Activated naive CD4-positive, alpha-beta T cell treated with anti-CD3 and anti-CD28 coated beads for 36 hours (primary cell): ENCODE measurements at regions not wholly inside any gene's neighbourhood (a gene's known extent, or its start where the extent isn't known, plus 50 kb on each side); places are given as distances from the start of the nearest gene placed in this dataset.

Experiments used
- CTCF ChIA-PET: fragments of 350-600 bp; sonication (Branson Sonifier 250); formaldehyde crosslinking; loops from one replicate; lab custom pipeline; 2021; ENCODE audit warnings: antibody characterized with exemption; lab: Charles Lee
- DNase-seq: peaks from one replicate; pipeline ENCODE4 v3.0.0-alpha.2; 2020
- H3K27ac Mint-ChIP-seq: one replicate; pipeline ENCODE4 v1.8.0; 2021; ENCODE audit warnings: mild to moderate bottlenecking, mixed read lengths
- H3K27me3 Mint-ChIP-seq: one replicate; pipeline ENCODE4 v1.8.0; 2021; ENCODE audit warnings: low read depth, mixed read lengths
- H3K36me3 Mint-ChIP-seq: one replicate; pipeline ENCODE4 v1.8.0; 2021; ENCODE audit warnings: low read depth, mixed read lengths
- H3K4me1 Mint-ChIP-seq: one replicate; pipeline ENCODE4 v1.8.0; 2021; ENCODE audit warnings: low read depth, mixed read lengths
- H3K4me3 Mint-ChIP-seq: one replicate; pipeline ENCODE4 v1.8.0; 2021; ENCODE audit warnings: mild to moderate bottlenecking, moderate library complexity, mixed read lengths
- H3K9me3 Mint-ChIP-seq: one replicate; pipeline ENCODE4 v1.8.0; 2021; ENCODE audit warnings: mixed read lengths
- intact Hi-C: fragments of 100-400 bp; cut with micrococcal nuclease; formaldehyde crosslinking; loops from one replicate; pipeline ENCODE4 v1.15.1; 2023

DNA sequence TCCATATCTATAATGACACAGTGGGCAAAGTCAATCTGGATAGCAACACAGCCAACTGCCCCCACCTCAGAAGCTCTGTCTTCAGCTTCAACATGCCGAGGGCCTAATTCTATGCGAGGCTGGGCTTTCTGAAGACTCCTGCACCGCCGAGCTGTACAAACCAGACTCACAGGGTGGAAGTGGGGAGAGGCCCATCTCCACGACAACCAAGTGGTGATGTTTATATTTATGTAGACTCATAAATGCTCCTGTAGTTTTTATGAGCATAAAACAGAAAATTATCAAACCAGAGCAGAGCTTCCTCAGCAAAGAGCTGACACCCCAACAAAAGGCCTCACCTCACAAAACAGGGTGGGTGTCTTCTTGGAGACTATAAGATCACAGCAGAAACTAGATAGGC, 77.0 kb upstream of the LGALSL start:
- CTCF ChIA-PET = interaction anchor here (1.0 kb wide), 1 partner anchor 46 kb away, joined by 4 read pairs; no protein-coding TSS in a partner anchor
- no peak overlapping the region for H3K27ac Mint-ChIP-seq
- no peaks in the 10 kb centered on the region for H3K36me3 Mint-ChIP-seq
- H3K4me1 Mint-ChIP-seq = no peaks in the 10 kb centered on the region
- H3K9me3 Mint-ChIP-seq = no peaks in the 10 kb centered on the region
- no peak for DNase-seq
- intact Hi-C loops = no loop called here
- H3K4me3 Mint-ChIP-seq = no peak overlapping the region
- no peaks in the 10 kb centered on the region for H3K27me3 Mint-ChIP-seq

DNA sequence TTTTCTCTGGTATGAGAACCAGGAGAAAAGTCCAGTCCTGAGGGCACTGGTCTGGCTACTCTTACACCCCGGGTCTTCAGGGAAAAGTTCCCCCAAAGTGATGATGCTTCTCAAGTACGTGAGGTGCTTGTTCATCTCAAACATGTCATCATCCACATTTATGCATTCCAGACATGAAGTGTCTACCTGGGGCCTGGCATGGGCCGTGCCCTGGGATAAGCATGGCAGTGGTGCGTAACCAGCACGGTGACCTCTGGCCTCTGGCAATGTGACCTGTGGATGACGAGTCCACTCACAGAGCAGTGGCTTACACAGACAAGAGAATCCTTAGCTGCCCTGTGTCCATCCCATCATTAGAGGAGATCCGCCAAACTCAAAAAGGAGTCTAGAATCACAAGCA, 74.8 kb upstream of the LGALSL start:
- Mint-ChIP-seq H3K27me3 (no peaks in the 10 kb centered on the region), H3K27ac (no peak overlapping the region), H3K36me3 (no peaks in the 10 kb centered on the region), H3K4me3 (no peak overlapping the region), H3K9me3 (no peaks in the 10 kb centered on the region), H3K4me1 (no peaks in the 10 kb centered on the region)
- CTCF ChIA-PET = no interaction called here
- DNase-seq = no peak
- intact Hi-C loops = no loop called here

DNA sequence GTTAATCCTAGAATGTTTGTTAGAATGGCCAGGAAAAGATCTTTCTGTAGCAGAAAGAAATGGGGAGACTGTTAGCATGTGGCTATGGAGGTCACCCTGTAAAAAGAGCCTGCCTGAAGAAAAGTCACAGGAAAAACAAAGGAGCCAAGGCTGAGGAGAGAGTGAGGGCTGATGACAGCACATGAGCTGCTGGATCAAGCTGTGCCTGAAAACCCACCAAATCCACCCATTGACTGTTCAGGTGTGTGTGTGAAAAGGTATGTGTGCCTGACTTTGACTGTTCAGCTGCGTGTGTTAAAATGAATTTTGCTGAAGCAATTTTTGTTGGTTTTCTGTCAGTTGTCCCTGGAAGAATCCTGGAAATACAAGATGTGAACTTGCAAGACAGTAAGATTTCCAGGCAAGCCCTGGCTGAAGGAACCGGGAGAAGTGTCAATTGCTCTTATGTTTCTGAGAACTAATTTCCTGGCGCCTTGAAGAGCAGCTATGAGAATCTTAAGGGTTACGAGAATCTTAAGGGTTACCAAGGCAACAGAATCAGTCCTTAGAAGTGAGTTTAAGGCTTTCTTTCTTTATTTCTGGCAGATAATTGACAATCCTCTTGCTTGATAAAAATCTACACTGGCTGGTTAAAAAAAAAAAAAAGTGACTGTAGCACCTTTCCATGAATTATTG, 73.0 kb upstream of the LGALSL start:
- Mint-ChIP-seq H3K36me3 (no peaks in the 10 kb centered on the region), H3K4me1 (no peaks in the 10 kb centered on the region), H3K27me3 (no peaks in the 10 kb centered on the region), H3K9me3 (no peaks in the 10 kb centered on the region), H3K4me3 (no peak overlapping the region), H3K27ac (no peak overlapping the region)
- CTCF ChIA-PET = no interaction called here
- no peak for DNase-seq
- intact Hi-C loops = no loop called here

DNA sequence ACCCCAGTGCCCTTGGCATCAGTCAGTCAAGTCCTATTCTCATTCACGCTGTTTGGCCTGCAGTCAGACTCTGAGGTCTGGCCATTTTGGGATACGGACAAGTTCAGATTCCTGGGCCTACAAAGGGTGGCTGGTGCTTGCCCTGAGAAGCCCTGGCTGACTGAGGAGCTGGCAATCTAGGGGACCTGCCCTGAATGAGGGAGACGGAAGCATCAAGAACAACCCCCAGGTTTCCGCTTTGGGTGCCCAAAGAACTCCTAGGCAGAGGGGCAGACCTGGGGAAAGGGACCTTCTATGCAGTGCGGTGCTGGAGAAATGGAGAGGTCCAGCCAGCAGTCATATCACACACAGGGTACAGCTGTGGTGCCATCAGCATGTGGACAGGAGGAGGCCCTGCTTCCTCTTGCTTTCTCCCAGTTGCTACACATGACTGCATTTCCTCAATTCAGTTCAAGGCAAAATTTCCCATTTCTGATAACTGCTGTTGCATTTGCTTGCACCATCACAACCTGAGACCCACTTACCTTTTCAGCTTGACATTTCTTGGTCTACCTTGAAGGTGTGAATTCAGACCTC, 70.9 kb upstream of the LGALSL start:
- Mint-ChIP-seq H3K36me3 (no peaks in the 10 kb centered on the region), H3K4me1 (no peaks in the 10 kb centered on the region), H3K27me3 (no peaks in the 10 kb centered on the region), H3K27ac (no peak overlapping the region), H3K4me3 (no peak overlapping the region), H3K9me3 (no peaks in the 10 kb centered on the region)
- intact Hi-C loops = no loop called here
- CTCF ChIA-PET = no interaction called here
- no peak for DNase-seq

DNA sequence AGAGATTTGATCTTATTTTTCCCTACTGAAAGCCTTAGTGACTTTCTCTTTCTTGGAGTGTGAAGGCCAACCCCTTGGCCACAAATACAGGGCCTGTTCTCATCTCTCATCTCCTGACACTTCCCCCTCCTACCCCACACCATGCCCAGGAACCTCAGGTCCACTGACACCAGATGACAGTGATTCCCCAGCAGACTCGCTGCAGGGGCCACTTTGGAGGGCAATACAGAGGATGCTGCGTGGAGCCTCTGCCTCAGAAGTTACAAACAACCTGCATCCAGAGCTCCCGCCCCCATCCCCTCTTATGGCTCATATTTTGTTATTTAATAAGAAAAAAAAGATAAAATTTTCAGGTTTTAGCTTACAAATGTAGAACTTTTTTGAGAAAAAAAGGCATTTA, 70.1 kb upstream of the LGALSL start:
- Mint-ChIP-seq H3K9me3 (no peaks in the 10 kb centered on the region), H3K27me3 (no peaks in the 10 kb centered on the region), H3K27ac (no peak overlapping the region), H3K4me1 (no peaks in the 10 kb centered on the region), H3K36me3 (no peaks in the 10 kb centered on the region), H3K4me3 (no peak overlapping the region)
- DNase-seq = no peak
- CTCF ChIA-PET = no interaction called here
- intact Hi-C loops = no loop called here

DNA sequence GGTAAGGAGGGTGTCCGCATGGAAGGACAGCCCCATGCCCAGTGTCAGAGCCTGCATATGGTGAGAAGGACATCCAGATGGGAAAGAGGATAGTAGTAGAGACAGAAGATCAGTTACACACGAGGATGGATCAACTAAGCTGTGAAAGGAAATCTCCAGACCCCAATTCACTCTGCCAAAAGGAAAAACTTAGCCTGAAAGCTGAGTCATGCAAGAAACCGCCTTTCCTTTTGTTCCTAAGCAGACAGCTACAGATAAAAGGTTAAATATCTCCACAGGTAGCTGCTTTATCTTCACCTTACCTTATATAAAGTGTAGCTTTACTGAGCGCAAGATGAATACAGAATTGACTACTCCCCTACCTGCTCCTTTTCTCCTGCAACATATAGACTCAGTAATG, 67.3 kb upstream of the LGALSL start:
- no peak for DNase-seq
- CTCF ChIA-PET = no interaction called here
- intact Hi-C loops = no loop called here
- Mint-ChIP-seq H3K36me3 (no peaks in the 10 kb centered on the region), H3K27me3 (no peaks in the 10 kb centered on the region), H3K9me3 (peaks cover 6% of the 10 kb centered on the region), H3K4me1 (no peaks in the 10 kb centered on the region), H3K27ac (no peak overlapping the region), H3K4me3 (no peak overlapping the region)

DNA sequence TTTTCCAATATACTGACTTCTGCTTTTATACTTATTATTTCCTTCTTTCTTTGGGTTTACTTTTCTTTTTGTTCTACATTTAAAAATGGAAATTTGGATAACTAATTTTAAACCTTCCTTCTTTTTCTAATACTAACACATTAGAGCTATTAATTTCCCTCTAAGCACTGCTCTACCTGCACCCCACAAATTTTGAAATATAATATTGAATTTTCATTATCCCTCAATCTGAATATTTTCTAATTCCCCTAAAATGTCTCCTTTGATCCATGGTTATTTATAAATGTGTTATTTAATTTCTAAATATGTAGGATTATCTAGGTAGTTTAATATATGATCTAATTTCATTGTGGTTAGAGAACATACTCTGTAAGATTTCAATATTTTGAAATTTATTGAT, 63.4 kb upstream of the LGALSL start:
- CTCF ChIA-PET = interaction anchor here (0.7 kb wide), 1 partner anchor 15 kb away, joined by 3 read pairs; no protein-coding TSS in a partner anchor
- Mint-ChIP-seq H3K4me1 (no peaks in the 10 kb centered on the region), H3K36me3 (no peaks in the 10 kb centered on the region), H3K27me3 (no peaks in the 10 kb centered on the region), H3K27ac (no peak overlapping the region), H3K4me3 (no peak overlapping the region), H3K9me3 (peaks cover 6% of the 10 kb centered on the region)
- intact Hi-C loops = no loop called here
- DNase-seq = no peak

DNA sequence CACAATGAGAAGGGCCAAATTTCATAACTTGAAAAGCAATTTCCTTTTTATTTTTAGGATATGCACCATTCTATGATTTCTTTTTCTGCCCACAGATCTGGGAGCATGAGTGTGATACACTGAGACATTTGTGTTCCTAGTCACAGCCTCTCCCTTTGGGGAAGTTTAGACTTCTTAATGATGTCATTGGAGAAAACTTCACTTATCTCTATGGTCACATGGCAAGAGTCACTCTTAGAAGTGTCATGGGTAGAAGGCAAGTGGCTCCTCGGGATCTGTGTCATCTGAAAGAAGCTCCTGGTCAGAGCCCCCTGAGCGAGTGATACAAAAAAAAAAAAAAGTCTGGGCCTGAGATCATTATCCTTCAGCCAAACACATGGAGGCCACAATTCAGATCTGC, 62.5 kb upstream of the LGALSL start:
- H3K4me1 Mint-ChIP-seq = no peaks in the 10 kb centered on the region
- no peaks in the 10 kb centered on the region for H3K36me3 Mint-ChIP-seq
- H3K27ac Mint-ChIP-seq = no peak overlapping the region
- CTCF ChIA-PET = interaction anchor here (0.9 to 1.2 kb wide), 2 partner anchors 61 to 96 kb away, joined by 3 to 4 read pairs; no protein-coding TSS in a partner anchor
- intact Hi-C loops = no loop called here
- DNase-seq = no peak
- H3K9me3 Mint-ChIP-seq = peaks cover 6% of the 10 kb centered on the region
- H3K4me3 Mint-ChIP-seq = no peak overlapping the region
- no peaks in the 10 kb centered on the region for H3K27me3 Mint-ChIP-seq

DNA sequence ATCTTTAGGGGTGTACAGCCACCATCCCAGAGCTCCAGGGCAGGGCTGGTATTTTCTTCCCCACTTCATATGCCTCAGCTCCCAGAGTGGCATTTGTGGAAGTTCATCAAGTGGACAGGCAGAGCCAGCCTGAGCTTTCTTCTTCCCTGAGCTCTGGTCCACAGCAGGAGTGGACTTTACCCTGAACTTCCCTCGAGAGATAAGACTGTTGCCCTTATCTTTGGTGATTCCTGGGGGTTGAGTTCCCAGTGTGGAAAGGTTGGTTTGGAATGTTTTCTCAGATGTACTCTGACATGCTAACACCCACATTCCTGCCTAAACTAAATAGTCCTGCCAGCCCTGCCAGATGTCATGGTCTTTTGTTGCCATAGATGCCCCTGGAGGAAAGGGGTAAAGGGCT, 62.0 kb upstream of the LGALSL start:
- CTCF ChIA-PET = interaction anchor here (0.9 to 1.2 kb wide), 2 partner anchors 61 to 96 kb away, joined by 3 to 4 read pairs; no protein-coding TSS in a partner anchor
- Mint-ChIP-seq H3K36me3 (no peaks in the 10 kb centered on the region), H3K27ac (no peak overlapping the region), H3K4me1 (no peaks in the 10 kb centered on the region), H3K9me3 (peaks cover 6% of the 10 kb centered on the region), H3K4me3 (no peak overlapping the region), H3K27me3 (no peaks in the 10 kb centered on the region)
- DNase-seq = no peak
- intact Hi-C loops = no loop called here

DNA sequence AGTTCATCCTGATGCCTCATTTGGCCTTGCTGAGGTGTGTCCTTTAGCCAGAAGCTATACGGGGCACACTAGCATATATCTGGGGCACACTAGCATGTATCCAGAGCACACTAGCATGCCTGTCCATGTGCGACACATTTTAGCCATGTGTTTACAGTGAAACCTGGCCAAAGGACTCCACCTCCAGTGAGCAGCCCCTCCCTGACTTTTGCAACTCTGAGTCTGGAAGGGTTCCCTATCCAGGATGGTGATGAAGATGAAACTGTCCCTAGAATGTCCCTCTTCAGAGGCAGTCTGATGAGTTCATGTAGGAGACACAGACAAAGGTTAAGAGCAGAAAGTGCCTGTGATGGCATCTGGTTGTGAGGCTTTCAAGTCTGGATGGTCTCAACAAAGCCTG, 61.4 kb upstream of the LGALSL start:
- Mint-ChIP-seq H3K27me3 (no peaks in the 10 kb centered on the region), H3K4me3 (no peak overlapping the region), H3K9me3 (peaks cover 6% of the 10 kb centered on the region), H3K27ac (no peak overlapping the region), H3K4me1 (no peaks in the 10 kb centered on the region), H3K36me3 (no peaks in the 10 kb centered on the region)
- CTCF ChIA-PET = interaction anchor here (1.2 kb wide), 1 partner anchor 95 kb away, joined by 4 read pairs; no protein-coding TSS in a partner anchor
- intact Hi-C loops = no loop called here
- DNase-seq = no peak

DNA sequence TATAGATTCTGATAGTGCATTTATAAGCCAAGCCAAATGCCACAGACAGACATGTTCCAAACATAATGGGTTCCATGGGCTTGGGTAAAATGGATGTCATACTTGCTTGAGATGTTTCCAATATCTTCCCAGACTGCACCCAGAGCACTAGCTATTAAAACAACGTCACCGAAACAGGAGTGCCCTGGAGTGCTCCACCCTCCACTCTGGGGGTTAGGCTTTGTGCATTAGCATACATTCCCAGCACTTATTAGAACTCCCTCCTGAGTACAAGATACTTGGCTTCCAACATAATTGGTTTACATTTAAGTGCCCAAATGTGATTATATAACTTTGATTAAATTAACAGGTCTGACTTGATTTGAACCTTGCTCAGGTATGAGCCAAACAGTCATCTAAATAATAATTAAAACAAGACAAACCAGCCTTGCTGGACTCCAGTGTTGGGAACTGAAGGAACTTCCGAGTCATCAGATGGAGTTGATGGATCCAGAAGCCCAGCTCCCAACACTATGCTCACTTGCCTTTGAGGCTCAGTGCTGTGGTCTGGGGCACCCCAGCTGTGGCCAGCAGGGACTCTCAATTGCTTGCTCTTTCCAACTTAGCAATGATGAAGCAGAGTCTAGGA, 60.5 kb upstream of the LGALSL start:
- intact Hi-C loops = no loop called here
- Mint-ChIP-seq H3K4me1 (no peaks in the 10 kb centered on the region), H3K36me3 (no peaks in the 10 kb centered on the region), H3K4me3 (no peak overlapping the region), H3K27ac (no peak overlapping the region), H3K9me3 (peaks cover 6% of the 10 kb centered on the region), H3K27me3 (no peaks in the 10 kb centered on the region)
- DNase-seq = no peak
- CTCF ChIA-PET = no interaction called here

DNA sequence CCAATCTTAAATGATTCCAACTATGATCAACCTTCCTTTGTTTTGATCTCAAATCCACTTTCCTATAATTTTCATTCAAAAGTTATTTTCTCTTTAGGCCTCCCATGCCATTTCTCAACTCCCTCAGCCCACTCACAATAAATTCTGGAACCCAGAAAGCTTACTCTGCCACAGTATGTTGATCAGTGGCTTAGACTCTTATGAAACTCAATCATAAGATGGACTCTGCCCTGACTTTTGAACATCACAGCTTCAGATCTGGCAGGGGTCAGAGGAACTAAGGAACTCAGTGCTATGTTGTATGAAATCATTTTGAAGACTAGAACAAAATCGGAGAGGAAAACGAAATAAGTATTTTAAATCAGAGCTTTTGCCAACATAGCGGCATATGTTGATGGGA, 59.8 kb upstream of the LGALSL start:
- no peak overlapping the region for H3K4me3 Mint-ChIP-seq
- H3K36me3 Mint-ChIP-seq = no peaks in the 10 kb centered on the region
- H3K27me3 Mint-ChIP-seq = no peaks in the 10 kb centered on the region
- CTCF ChIA-PET = no interaction called here
- DNase-seq = no peak
- intact Hi-C loops = no loop called here
- peaks cover 6% of the 10 kb centered on the region for H3K9me3 Mint-ChIP-seq
- no peaks in the 10 kb centered on the region for H3K4me1 Mint-ChIP-seq
- H3K27ac Mint-ChIP-seq = no peak overlapping the region

DNA sequence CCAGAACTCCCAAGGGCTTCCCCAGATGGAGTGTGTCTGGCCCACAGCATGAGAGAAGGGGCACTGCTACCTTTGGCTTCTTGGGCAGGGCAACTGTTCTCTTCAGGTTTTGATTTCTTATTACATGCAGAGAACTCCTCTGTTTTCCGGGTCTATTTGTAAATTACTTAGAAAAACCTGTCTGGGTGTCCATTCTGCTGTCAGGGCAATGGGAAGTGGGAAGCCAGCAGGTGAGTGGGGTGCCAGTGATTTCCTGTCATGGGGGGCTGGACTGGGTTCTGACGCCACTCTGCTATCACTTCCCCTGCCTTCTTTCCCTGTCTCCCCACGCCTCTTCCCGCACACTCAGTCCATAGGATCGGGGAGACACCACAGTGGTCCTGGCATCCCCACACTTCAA, 58.0 kb upstream of the LGALSL start:
- intact Hi-C loops = no loop called here

More for the DNA sequence above, 58.0 kb upstream of the LGALSL start:
- Mint-ChIP-seq H3K4me3 (no peak overlapping the region), H3K27ac (no peak overlapping the region), H3K9me3 (peaks cover 4% of the 10 kb centered on the region), H3K4me1 (no peaks in the 10 kb centered on the region), H3K36me3 (no peaks in the 10 kb centered on the region), H3K27me3 (no peaks in the 10 kb centered on the region)
- CTCF ChIA-PET = no interaction called here
- no peak for DNase-seq
